Medulla oblongata (tissue), 1 donor: ENCODE measurements at regions not wholly inside any gene's neighbourhood (a gene's known extent, or its start where the extent isn't known, plus 50 kb on each side); places are given as distances from the start of the nearest gene placed in this dataset.

Experiments
- DNase-seq: peaks from one replicate; pipeline ENCODE4 v3.0.0-alpha.2; 2015; ENCODE audit errors: extremely low spot score

GRCh38 chr11:130613396-130613795 lies 165.0 kb downstream of the ADAMTS15 start:
- DNase-seq = no peak

GRCh38 chr11:130614591-130614990 lies 166.1 kb downstream of the ADAMTS15 start:
- no peak for DNase-seq

DNA sequence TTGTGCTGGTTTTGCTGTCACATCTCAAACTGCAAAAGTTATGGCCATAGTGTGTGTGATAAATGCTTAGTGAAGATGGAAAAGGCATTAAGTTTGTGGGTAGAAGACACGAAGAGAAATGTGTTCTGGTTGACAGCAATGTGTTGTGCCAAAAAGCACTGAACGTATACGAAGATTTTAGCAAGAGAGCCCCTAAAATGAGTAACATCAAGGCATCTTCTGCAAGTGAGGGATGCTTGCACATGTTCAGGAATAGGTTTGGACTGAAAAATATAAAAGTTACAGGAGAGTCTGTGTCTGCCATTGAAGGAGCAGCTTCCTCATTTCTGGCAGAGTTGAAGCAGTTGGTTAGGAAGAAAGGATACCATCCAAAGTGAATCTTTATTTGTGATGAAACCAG lies 167.1 kb downstream of the ADAMTS15 start:
- DNase-seq = no peak

- DNase-seq = no peak
Observed at GRCh38 chr11:130616573-130616972, 168.1 kb downstream of the ADAMTS15 start.

- no peak for DNase-seq
Observed at GRCh38 chr11:130617001-130617400, 168.6 kb downstream of the ADAMTS15 start.

DNA sequence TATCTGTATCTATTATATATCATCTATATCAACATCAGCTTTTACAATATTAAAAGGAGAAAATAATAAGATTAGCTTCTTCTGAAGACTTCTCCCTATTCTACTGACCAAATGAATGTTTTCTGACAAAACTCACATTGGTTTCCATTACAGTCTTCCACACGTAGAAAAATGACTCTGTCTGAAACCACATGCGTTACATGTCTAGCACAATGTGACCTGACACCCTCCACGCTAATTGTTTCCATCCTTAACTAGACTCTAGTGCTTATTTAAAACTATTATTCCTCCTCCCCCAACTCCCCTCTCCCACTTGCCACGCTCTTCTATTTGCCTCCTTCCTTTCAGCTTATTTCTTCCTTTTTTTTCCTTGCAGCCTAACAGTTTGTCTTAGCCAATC lies 172.1 kb downstream of the ADAMTS15 start:
- no peak for DNase-seq

DNA sequence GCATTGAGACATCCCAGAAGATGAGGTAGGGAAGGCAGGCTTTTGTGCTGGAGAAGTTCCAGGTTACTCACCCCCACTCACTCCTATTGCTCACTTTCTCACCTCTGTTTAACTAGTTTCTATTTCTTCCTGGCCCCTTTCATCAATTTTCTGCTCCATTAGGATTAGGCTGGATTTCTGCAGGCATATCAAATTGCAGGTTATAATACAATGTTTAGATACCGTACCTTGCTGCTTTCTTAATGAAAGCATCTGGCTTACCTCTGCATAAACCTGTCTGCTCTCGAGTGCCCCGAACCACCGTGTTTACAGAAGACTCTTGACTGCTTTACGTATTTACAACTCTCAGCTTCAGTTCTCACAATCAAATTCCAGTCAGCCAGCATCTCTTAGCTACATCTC lies 173.7 kb downstream of the ADAMTS15 start:
- DNase-seq = no peak

- no peak for DNase-seq
Observed at GRCh38 chr11:130623670-130624668, 175.5 kb downstream of the ADAMTS15 start.

- no peak for DNase-seq
Observed at GRCh38 chr11:130624971-130625544, 176.6 kb downstream of the ADAMTS15 start.

GRCh38 chr11:130625578-130626306 lies 177.3 kb downstream of the ADAMTS15 start:
- DNase-seq = no peak

DNA sequence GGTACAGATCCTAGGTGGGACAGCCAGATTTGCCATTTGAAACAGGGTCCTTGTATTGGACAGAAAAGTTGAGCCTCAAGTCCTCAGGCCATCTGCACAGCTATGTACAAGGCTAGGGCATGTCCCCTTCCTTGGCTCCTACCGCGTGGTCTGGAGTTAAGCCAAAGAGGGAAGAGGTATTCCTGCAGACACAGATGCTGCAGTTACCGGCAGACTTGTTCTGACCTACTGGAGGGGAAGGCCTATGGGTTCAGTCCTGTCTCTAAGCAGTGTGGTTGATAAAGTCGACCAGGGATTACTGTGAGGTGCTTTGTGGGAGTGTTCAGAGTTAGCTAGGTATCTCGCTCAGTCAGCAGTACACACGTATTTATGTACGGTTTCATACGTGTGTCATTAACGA lies 180.6 kb downstream of the ADAMTS15 start:
- no peak for DNase-seq

- no peak for DNase-seq
Observed at GRCh38 chr11:130631119-130631518, 182.7 kb downstream of the ADAMTS15 start.

DNA sequence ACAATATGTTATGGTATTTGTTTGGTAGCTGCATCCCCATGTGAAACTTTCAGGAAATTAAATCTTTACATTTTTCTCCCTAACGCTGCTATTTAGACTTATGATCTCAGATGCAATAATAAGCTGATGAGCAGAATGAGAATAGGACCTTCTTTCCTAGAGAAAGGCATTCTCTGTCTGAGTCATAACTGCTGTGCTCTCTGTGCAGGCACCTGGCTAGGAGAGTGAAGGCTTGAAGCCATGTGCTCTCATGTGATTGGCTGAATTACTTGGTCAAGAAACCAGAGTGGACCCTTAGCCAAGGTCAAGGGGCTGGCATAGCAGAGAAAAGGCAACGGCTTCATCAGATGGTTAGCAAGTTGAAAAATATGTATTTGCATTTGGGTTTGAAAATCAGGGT lies 185.0 kb downstream of the ADAMTS15 start:
- DNase-seq = no peak

GRCh38 chr11:130634186-130634585 lies 185.7 kb downstream of the ADAMTS15 start:
- DNase-seq = no peak

DNA sequence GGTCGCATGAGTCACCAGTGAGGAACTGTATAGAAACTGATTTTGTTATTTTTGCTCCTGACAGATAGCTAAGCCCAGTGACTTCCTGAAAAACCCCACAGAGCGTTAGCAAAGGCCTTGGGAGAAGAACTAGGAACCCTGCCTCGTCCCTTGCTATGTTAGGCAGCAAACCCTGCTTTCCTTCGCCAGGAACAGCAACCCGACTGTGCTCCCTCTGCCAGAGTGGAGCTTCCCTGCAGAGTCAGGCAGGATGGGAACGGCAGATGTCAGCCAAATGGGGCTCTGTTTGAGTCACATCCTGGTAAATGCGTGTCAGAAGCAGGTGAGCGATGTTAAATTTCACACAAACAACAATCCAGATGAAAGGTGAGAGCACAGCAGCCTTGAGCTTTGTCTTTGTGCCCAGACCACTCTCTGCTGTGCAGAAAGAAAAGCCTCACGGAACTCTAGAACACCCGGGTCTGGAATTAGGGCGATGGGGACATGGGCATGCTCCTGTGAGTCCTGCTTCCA lies 186.6 kb downstream of the ADAMTS15 start:
- DNase-seq = peak; percentile 40

- no peak for DNase-seq
Observed at GRCh38 chr11:130635937-130636630, 187.6 kb downstream of the ADAMTS15 start.

GRCh38 chr11:130636722-130637464 lies 188.4 kb downstream of the ADAMTS15 start:
- no peak for DNase-seq

DNA sequence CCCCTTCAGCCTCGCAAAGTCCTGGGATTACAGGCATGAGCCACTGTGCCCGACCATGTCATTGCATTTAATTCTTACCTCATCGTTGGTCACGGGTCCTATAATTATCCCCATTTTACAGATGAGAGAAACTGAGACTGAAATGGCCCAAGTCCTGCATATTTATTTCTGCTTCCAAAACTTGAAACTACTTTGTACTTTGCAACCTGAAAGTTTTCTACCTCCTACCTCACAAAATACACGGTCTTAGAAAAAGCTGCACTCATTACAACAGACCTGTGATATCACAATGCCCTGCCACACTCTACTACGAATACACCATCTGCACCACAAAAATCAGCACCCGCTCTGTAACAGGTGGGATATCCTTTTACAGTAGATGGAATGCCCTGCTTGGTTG lies 189.1 kb downstream of the ADAMTS15 start:
- DNase-seq = no peak

- no peak for DNase-seq
Observed at GRCh38 chr11:130638033-130638432, 189.6 kb downstream of the ADAMTS15 start.

- no peak for DNase-seq
Observed at GRCh38 chr11:130638624-130639023, 190.2 kb downstream of the ADAMTS15 start.

DNA sequence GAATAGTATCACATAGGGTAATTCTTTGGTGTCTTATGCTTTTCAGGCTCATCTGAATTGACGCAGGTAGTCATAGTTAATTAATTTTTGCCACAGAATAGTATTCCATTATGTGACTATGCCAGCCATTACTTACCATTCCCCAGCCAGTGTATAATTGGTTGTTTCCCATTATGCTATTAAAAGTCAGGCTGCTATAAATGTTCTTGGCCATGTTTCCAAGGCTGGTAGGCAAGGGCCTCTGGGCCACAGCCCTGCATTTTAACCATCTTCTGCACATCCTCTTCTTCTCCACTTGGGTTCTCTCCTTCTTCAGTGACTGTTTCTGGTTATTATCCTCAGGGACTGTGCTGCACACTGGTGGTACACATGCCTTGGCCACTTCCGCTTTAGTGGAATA lies 190.9 kb downstream of the ADAMTS15 start:
- DNase-seq = no peak
